HG03097 (cell line): ENCODE measurements at regions not wholly inside any gene's neighbourhood (a gene's known extent, or its start where the extent isn't known, plus 50 kb on each side); places are given as distances from the start of the nearest gene placed in this dataset.

Experiments
- ATAC-seq: cut with Tn5 transposase; IDR thresholded peaks from one replicate; pipeline ENCODE4 v1.9.1; 2021; ENCODE audit not compliant: unreplicated experiment, low FRiP score

DNA sequence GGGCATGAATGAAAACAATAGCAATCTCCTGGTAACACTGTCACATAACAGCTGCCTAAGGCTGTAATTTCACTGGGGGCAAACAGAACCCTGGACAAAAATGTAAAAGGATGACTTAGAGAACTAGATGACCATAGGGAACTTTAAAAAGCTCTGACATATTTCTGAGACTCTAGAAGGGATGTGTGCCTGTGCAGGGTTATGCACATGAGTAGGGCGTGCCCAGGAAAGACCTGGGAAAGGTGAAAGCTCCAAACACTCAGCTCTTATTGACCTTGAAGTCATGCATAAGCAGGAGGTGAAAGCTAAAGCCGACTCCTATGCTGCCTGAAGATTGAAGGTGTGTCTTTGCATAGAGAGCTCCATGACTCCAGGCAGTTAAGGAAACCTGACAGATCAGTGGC is 118.4 kb upstream of the BTBD3 start:
- no peak for ATAC-seq

DNA sequence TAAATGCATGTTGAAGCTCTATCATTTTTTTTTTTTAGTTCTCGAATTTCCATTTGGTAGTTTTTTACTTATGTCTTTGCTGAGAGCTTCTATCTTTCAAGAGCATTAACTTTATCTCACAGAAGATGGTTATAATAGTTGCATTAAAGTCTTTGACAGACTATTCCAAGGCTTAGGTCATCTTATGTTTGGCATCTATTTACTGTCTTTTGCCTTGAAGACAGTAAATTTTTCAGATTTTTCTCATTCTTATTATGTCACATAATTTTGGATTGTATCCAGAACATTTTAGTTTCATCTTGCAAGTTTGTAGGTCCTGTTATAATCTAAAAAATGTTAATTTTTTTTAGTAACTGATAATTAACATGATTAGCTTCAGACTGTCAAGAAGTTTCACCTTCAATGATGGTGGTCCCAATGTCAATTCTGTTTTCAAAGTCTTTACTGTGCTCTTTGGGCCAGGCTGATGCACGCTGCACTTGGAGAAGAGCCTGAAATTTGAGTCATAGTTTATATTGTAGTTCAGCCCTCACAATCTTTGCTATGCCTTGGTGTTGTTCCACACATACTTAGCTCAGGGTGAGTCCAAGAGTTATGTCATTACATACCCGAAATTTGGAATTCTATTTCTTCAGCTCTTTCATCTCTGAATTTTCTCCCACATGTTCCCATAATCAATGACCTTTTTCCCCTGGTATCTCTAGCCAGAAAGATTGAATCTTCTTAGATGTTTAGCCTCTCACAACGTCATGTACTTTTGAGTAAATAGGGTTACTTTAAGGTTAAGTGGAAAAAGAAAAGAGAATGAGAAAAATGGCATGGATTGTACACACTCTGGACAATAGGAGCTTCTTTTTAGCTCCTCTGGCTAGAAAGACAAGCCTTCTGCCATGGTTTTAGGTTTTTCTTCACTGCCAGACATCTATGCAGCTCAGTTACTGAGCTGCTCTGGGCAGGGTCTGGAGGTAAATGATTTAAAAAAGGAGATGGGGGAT is 110.3 kb upstream of the BTBD3 start:
- ATAC-seq: no peak

- no peak for ATAC-seq
These were observed 108.9 kb upstream of the BTBD3 start for GRCh38 chr20:11808841-11809240.

- ATAC-seq: no peak
These were observed 107.2 kb upstream of the BTBD3 start for GRCh38 chr20:11810311-11811083.

- ATAC-seq: no peak
These were observed 104.4 kb upstream of the BTBD3 start for GRCh38 chr20:11813106-11813890.

- ATAC-seq: no peak
These were observed 103.4 kb upstream of the BTBD3 start for GRCh38 chr20:11814267-11814666.

GRCh38 chr20:11820838-11821237 is 96.9 kb upstream of the BTBD3 start:
- ATAC-seq: no peak

- ATAC-seq: no peak
These were observed 95.2 kb upstream of the BTBD3 start for GRCh38 chr20:11822540-11822794.

DNA sequence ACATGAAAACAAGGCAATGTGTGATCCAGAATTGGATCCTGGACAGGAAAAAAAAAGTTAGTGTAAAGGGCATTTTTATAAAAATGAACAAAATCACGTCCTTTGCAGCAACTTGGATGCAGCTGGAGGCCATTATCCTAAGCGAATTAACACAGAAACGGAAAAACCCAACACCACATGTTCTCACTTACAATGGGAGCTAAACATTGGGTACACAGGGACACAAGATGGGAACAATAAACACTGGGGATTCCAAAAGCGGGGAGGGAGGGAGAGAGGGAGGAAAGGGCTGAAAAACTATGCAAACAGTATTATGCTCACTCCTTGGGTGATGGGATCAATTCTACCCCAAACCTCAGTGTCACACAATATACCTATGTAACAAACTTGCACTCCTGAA is 91.4 kb upstream of the BTBD3 start:
- no peak for ATAC-seq

DNA sequence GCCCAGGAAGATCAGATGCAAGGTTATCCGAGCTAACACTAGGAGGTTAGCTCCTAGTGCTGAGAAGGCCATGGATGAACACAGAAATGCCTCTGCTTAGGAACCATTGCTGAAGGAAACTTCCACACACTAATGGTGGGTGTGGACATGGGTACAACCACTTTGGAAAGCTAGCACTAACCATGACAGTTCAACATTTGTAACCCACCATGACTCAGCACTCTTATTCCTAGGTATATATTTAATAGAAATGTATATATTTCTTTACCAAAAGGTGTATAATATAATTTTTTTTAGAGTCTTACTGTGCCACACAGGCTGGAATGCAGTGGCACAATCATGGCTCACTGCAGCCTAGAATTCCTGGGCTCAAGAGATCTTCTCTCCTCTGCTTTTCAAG is 85.3 kb upstream of the BTBD3 start:
- no peak for ATAC-seq

DNA sequence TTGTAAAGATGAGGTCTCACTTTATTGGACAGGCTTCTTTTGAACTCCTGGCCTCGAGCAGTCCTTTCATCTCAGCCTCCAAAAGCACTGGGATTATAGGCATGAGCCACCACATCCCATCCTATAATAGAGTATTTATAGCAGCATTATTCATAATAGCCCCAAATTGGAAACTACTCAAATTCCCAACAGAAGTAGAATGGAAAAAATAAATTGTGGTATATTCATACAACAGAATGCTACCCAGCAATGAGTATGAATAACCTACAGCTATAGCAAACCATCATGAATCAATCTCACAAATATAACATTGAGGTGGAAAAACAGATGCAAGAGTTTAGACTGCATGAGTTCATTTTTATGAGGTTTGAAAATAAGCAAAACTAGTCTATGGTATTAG is 84.8 kb upstream of the BTBD3 start:
- no peak for ATAC-seq

GRCh38 chr20:11833825-11834224 is 83.9 kb upstream of the BTBD3 start:
- ATAC-seq: no peak

DNA sequence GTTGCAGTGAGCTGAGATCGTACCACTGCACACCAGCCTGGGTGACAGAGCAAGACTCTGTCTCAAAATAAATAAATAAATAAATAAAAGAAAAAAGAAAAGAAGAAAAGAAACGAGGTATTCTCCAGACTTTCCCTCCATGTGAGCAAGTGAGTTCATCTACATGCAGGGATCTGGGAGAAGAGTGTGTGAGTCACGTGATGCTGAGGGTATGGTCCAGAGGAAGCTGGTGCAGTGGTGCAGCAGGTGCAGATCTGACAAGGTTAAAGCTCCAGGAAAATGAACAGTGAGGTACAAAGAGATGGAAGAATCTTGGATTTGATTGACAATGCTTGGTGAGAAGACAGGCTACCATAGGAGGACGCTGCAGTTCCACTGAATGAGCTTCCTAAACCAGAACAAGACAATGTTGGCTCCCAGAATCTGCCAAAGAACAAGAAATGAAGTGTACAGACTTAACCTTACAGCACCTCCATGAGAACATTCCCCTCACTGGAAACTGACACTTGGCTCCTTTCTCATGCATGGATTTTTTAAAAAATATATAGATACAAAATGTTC is 79.5 kb upstream of the BTBD3 start:
- no peak for ATAC-seq

DNA sequence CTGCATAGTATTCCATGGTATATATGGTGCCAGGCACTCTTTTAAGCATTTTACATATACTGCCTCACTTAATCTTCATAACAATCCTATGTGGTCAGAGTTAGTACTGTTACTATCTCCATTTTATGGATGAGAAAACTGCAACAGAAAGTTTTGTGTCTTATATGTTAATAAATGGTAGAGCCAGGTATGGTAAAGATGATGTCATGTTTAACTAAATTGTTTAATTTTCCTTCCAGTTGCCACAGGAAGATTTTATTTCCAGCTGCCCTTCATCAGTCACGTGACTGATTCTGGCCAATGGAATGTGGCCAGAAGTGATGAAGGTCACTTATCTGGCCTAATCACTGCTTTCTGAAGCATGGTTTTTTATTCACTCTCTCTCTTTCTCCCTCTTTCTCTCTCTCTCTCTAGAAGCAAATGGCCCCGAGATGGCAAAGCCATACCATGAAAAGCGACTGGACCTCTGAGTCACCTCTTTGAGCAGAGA is 75.7 kb upstream of the BTBD3 start:
- ATAC-seq: no peak

- no peak for ATAC-seq
These were observed 74.4 kb upstream of the BTBD3 start for GRCh38 chr20:11843289-11843688.

DNA sequence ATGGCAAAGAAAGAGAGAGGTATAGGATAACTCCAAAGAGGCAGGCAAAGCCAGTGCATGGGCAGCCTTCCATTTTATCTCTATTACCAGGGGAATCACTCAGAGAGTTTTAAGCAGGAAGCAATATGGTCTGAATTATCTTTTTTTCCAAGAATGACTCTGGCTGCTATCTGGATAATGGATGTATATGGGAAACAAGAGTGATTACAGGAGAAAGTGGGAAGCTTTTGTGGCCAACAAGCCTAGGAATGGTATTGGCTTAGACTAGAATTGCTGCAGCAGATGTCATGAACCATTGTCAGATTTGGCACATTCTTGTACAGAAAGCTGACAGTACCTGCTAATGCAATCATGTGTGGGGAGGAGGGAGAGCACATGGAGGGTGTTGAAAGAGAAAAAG is 73.0 kb upstream of the BTBD3 start:
- ATAC-seq: no peak

GRCh38 chr20:11845340-11845739 is 72.4 kb upstream of the BTBD3 start:
- no peak for ATAC-seq

DNA sequence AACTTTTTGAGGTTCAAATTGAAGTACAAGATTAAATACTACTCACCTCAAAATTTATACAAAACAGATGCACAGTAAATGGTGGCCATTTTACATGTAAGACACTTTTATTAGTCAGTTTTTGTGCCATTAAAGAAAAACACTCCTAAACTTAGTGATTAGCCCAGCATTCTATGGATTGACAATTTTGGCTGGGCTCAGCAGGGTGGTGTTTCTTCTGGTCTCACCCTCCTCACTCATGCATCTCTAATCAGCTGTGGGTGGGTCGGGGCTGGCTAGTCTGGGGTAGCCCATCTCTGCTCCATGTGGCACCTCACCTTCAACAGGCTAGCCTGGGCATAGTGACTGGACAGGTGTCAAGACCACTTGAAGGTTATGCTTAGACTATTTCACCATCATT is 71.6 kb upstream of the BTBD3 start:
- no peak for ATAC-seq

DNA sequence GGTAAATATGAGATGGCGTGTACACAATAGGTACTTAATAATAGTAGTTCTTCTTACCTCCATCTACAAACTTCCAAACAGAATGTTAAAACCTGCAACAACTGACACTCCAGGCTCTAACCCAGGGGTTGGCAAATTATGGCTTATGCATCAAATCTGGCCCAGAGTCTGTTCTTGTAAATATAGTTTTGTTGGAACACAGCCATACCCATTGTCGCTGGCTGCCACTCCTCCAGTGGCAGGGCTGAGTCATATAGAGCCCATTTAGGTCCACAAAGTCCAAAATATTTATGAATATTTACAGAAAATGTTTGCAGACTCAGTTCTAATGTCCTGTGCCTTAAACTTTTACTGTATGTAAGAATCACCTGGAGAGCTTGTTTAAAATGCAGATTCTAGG is 69.9 kb upstream of the BTBD3 start:
- no peak for ATAC-seq

GRCh38 chr20:11849270-11849915 is 68.3 kb upstream of the BTBD3 start:
- ATAC-seq: no peak
